ENCODE measurements at regions not wholly inside any gene's neighbourhood (a gene's known extent, or its start where the extent isn't known, plus 50 kb on each side); places are given as distances from the start of the nearest gene placed in this dataset.
"Not testable (repeated sequence)": the region's sequence is repeated elsewhere in the genome, so short reads cannot be mapped to it uniquely, and the experiment has no call there.

- H3K27me3 Mint-ChIP-seq (ENCODE audit: low read depth), result no peaks in the 10 kb centered on the region
- H3K9me3 Mint-ChIP-seq, result no peaks in the 10 kb centered on the region
- no peaks in the 10 kb centered on the region for H3K36me3 Mint-ChIP-seq (ENCODE audit: low read depth)
- no peak overlapping the region for H3K27ac Mint-ChIP-seq
- H3K4me3 Mint-ChIP-seq, result no peak overlapping the region
- H3K4me1 Mint-ChIP-seq (ENCODE audit: low read depth), result no peaks in the 10 kb centered on the region
- no peak for DNase-seq (ENCODE audit: low spot score)
These were observed 568.0 kb upstream of the KLF4 start for GRCh38 chr9:108057421-108058134.

DNA sequence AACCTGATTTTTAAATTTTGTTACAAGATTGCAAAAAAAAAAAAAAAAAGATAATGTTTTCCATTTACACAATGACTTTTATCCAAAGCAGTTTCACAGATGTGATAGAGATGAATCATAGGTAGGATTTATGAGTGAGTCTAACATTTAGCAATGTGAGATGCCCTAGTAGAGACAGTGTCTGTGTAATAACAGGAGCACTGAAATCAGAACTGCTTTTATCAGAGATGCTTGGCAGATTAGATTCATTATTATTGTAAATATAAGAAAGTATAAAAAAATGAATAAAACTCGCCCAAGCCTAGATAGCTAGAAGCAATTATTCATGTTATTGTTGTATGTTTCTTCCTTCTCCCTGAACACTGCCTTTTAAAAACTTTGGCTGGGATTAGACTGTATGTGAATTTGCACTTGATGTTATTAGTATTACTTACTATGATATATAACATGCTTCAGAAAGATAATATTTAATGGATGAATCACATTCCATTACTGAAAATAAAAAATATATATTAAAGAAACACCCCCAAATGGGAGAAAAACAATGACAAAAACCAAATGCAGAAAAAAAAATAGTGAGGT lies 567.3 kb upstream of the KLF4 start:
- DNase-seq (ENCODE audit: low spot score), result no peak
- Mint-ChIP-seq H3K27ac (no peak overlapping the region), H3K4me3 (no peak overlapping the region)

DNA sequence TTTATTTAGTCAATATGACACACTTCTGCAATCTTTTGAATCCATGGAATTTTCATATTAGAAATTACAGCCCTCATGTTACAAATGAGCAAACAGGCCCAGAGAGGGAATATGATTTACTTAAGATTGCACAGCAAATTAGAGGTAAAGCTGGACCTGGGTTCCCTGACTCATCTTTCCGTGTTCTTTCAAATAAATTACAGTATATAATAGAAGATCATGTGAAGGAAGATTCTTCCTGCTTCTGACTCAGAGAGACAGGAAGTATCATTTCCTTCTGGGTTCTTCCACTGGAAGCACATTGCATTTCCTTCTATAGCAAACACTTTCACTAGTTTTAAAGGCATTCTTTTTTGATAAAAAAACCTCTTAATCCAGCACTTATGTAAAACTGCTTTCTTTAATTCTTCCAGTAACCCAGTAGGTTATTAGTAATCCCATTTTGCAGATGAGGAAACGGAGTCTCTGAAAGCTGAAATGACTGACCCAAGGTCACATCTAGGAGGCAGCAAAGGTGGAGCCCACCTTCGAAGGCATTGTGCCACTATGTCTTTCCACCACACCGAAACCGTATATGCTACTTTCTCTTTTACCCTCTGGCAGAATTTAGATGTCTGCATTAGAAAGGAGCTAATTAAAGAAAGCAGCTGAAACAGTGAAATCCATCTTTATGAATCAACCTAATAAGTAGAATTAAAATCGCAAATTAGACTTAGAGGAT lies 566.7 kb upstream of the KLF4 start:
- no peak overlapping the region for H3K27ac Mint-ChIP-seq
- H3K27me3 Mint-ChIP-seq (ENCODE audit: low read depth), result no peaks in the 10 kb centered on the region
- H3K9me3 Mint-ChIP-seq, result no peaks in the 10 kb centered on the region
- H3K4me1 Mint-ChIP-seq (ENCODE audit: low read depth), result no peaks in the 10 kb centered on the region
- H3K4me3 Mint-ChIP-seq, result no peak overlapping the region
- no peak for DNase-seq (ENCODE audit: low spot score)
- no peaks in the 10 kb centered on the region for H3K36me3 Mint-ChIP-seq (ENCODE audit: low read depth)

More for the DNA sequence above, 567.3 kb upstream of the KLF4 start:
- no peaks in the 10 kb centered on the region for H3K36me3 Mint-ChIP-seq (ENCODE audit: low read depth)
- no peaks in the 10 kb centered on the region for H3K4me1 Mint-ChIP-seq (ENCODE audit: low read depth)
- no peaks in the 10 kb centered on the region for H3K27me3 Mint-ChIP-seq (ENCODE audit: low read depth)
- no peaks in the 10 kb centered on the region for H3K9me3 Mint-ChIP-seq

DNA sequence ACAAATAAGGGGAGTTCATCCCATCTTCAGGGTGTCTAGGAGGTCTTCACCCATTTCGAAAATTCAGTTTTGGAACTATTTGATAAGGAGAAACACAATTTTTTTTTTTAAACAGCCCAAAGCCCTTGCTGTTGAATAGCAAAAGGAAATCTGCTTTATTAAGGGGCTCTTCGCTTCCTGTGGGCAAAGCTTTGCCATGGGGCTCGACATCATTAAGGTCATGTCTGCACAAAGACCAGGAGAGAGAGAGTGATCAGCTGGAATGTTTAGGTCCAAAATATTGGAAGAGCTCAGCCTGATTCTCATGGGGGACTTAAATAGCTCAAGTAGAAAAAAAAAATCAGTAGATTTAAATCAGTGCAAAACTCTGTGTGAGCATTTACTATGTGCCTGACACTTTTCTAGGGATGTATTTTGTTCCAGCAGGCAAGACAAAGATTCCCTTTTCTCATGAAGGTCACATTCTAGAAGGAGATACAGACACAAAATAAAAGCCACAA lies 564.6 kb upstream of the KLF4 start:
- H3K36me3 Mint-ChIP-seq (ENCODE audit: low read depth), result no peaks in the 10 kb centered on the region
- H3K27ac Mint-ChIP-seq, result no peak overlapping the region
- H3K4me1 Mint-ChIP-seq (ENCODE audit: low read depth), result no peaks in the 10 kb centered on the region
- no peak overlapping the region for H3K4me3 Mint-ChIP-seq
- H3K27me3 Mint-ChIP-seq (ENCODE audit: low read depth), result no peaks in the 10 kb centered on the region
- DNase-seq (ENCODE audit: low spot score), result no peak
- H3K9me3 Mint-ChIP-seq, result no peaks in the 10 kb centered on the region

DNA sequence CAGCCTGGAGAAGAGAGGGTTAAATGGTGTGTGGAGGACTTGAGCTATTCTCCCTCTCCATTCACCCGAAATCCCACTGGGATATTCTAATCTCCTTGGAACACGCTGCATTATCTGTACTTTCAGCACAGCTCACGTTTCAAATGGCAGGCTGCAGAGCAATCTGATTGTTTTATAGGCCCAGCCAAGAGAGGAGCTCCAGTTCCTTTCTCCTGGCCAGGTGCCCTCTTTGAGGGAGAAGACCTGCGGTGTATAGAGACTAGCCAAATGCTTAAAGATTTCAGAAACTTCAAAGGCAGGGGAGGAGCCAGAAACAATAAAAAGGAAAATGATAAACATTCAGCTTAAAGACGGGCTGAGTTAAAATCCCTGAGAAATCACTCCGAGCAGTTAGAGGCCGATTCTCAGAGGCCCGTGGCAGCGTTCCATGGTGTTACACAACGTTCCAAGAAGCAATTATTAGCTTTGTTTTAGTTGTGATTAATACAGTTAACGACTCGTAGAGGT lies 564.0 kb upstream of the KLF4 start:
- no peaks in the 10 kb centered on the region for H3K36me3 Mint-ChIP-seq (ENCODE audit: low read depth)
- H3K4me3 Mint-ChIP-seq, result no peak overlapping the region
- H3K27me3 Mint-ChIP-seq (ENCODE audit: low read depth), result no peaks in the 10 kb centered on the region
- no peak overlapping the region for H3K27ac Mint-ChIP-seq
- DNase-seq (ENCODE audit: low spot score), result no peak
- H3K9me3 Mint-ChIP-seq, result no peaks in the 10 kb centered on the region
- no peaks in the 10 kb centered on the region for H3K4me1 Mint-ChIP-seq (ENCODE audit: low read depth)

DNA sequence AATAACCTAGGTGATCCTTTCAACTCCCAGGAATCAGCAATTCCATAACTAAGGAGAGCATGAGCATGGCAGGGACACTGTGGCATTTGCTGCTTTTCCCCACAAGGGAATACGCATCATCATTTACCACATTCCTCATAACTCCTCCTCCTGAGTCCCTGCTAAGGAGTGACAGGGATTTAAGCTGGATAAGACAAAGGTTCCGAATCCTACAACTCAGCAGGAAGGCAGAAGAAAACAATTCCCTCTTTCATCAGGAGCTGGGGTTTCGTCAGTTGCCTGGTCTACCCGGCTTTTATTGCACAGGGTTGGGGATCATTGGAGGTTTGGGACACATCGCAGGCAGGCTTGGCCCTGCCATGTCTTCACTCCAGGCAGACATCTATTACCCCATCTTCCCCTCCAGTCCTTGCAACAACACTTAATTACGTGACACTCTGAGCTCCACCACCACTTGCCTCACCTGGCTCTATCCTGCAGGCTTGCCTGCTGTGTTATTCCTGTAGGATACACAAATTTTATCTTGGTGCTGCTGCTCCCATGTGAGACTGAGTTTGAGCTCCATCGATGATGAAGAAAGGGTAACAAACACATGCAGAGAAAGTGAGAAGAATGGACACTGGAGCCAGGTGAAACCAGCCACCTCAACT lies 563.0 kb upstream of the KLF4 start:
- no peak overlapping the region for H3K4me3 Mint-ChIP-seq
- DNase-seq (ENCODE audit: low spot score), result no peak

GRCh38 chr9:108050894-108051293 lies 561.3 kb upstream of the KLF4 start:
- no peak overlapping the region for H3K4me3 Mint-ChIP-seq
- H3K4me1 Mint-ChIP-seq (ENCODE audit: low read depth), result no peaks in the 10 kb centered on the region
- DNase-seq (ENCODE audit: low spot score), result no peak
- H3K27me3 Mint-ChIP-seq (ENCODE audit: low read depth), result no peaks in the 10 kb centered on the region
- H3K27ac Mint-ChIP-seq, result no peak overlapping the region
- no peaks in the 10 kb centered on the region for H3K9me3 Mint-ChIP-seq
- H3K36me3 Mint-ChIP-seq (ENCODE audit: low read depth), result no peaks in the 10 kb centered on the region

More for the DNA sequence above, 563.0 kb upstream of the KLF4 start:
- H3K9me3 Mint-ChIP-seq, result no peaks in the 10 kb centered on the region
- H3K4me1 Mint-ChIP-seq (ENCODE audit: low read depth), result no peaks in the 10 kb centered on the region
- no peaks in the 10 kb centered on the region for H3K36me3 Mint-ChIP-seq (ENCODE audit: low read depth)
- no peaks in the 10 kb centered on the region for H3K27me3 Mint-ChIP-seq (ENCODE audit: low read depth)
- no peak overlapping the region for H3K27ac Mint-ChIP-seq

GRCh38 chr9:108049671-108050494 lies 560.3 kb upstream of the KLF4 start:
- H3K27ac Mint-ChIP-seq, result no peak overlapping the region
- DNase-seq (ENCODE audit: low spot score), result no peak
- H3K27me3 Mint-ChIP-seq (ENCODE audit: low read depth), result no peaks in the 10 kb centered on the region
- H3K4me1 Mint-ChIP-seq (ENCODE audit: low read depth), result no peaks in the 10 kb centered on the region
- no peaks in the 10 kb centered on the region for H3K9me3 Mint-ChIP-seq
- H3K36me3 Mint-ChIP-seq (ENCODE audit: low read depth), result no peaks in the 10 kb centered on the region
- no peak overlapping the region for H3K4me3 Mint-ChIP-seq

GRCh38 chr9:108049026-108049607 lies 559.5 kb upstream of the KLF4 start:
- Mint-ChIP-seq H3K27me3 (ENCODE audit: low read depth) (no peaks in the 10 kb centered on the region), H3K4me1 (ENCODE audit: low read depth) (no peaks in the 10 kb centered on the region)

GRCh38 chr9:108048406-108049025 lies 558.9 kb upstream of the KLF4 start:
- H3K4me3 Mint-ChIP-seq, result no peak overlapping the region
- no peaks in the 10 kb centered on the region for H3K4me1 Mint-ChIP-seq (ENCODE audit: low read depth)
- peaks cover 4% of the 10 kb centered on the region for H3K9me3 Mint-ChIP-seq

More at GRCh38 chr9:108049026-108049607, 559.5 kb upstream of the KLF4 start:
- no peak for DNase-seq (ENCODE audit: low spot score)
- Mint-ChIP-seq H3K9me3 (no peaks in the 10 kb centered on the region), H3K27ac (no peak overlapping the region), H3K36me3 (ENCODE audit: low read depth) (no peaks in the 10 kb centered on the region), H3K4me3 (no peak overlapping the region)

GRCh38 chr9:108047777-108048176 lies 558.2 kb upstream of the KLF4 start:
- not testable (repeated sequence) for H3K27me3 Mint-ChIP-seq (ENCODE audit: low read depth); H3K9me3 Mint-ChIP-seq; H3K36me3 Mint-ChIP-seq (ENCODE audit: low read depth); H3K4me1 Mint-ChIP-seq (ENCODE audit: low read depth); H3K27ac Mint-ChIP-seq; H3K4me3 Mint-ChIP-seq; DNase-seq (ENCODE audit: low spot score)

More at GRCh38 chr9:108048406-108049025, 558.9 kb upstream of the KLF4 start:
- no peak for DNase-seq (ENCODE audit: low spot score)
- H3K27ac Mint-ChIP-seq, result no peak overlapping the region
- H3K36me3 Mint-ChIP-seq (ENCODE audit: low read depth), result no peaks in the 10 kb centered on the region
- H3K27me3 Mint-ChIP-seq (ENCODE audit: low read depth), result no peaks in the 10 kb centered on the region

GRCh38 chr9:108047264-108047663 lies 557.7 kb upstream of the KLF4 start:
- H3K27ac Mint-ChIP-seq, result no peak overlapping the region
- H3K27me3 Mint-ChIP-seq (ENCODE audit: low read depth), result no peaks in the 10 kb centered on the region
- no peaks in the 10 kb centered on the region for H3K4me1 Mint-ChIP-seq (ENCODE audit: low read depth)
- DNase-seq (ENCODE audit: low spot score), result no peak
- no peaks in the 10 kb centered on the region for H3K36me3 Mint-ChIP-seq (ENCODE audit: low read depth)
- peaks cover 7% of the 10 kb centered on the region for H3K9me3 Mint-ChIP-seq
- H3K4me3 Mint-ChIP-seq, result no peak overlapping the region

Data from T-helper 2 cell treated with Interferon-gamma antibody and Interleukin-4, amounts not matched to agents 5 μg/mL and 100 μg/mL, for 36 hours (primary cell).